SU-DHL-6 (cell line): ENCODE measurements at regions not wholly inside any gene's neighbourhood (a gene's known extent, or its start where the extent isn't known, plus 50 kb on each side); places are given as distances from the start of the nearest gene placed in this dataset.

Experiments used
- EZH2phosphoT487 ChIP-seq: fragments of 200-600 bp; sonication (generic), shearing (Covaris generic); conservative IDR thresholded peaks from 2 replicates; pipeline ENCODE4 v1.6.1; 2018; ENCODE audit warnings: mild to moderate bottlenecking, antibody characterized with exemption, low read length, moderate library complexity, mixed read lengths
- TF ChIP-seq, protein P1 (sequence below): fragments of 200-600 bp; sonication (generic); IDR thresholded peaks from one replicate; pipeline ENCODE4 v1.5.1; 2017; ENCODE audit warnings: antibody characterized with exemption, mild to moderate bottlenecking, low read length, moderate library complexity; ENCODE audit not compliant: insufficient read depth, poor library complexity, severe bottlenecking

DNA sequence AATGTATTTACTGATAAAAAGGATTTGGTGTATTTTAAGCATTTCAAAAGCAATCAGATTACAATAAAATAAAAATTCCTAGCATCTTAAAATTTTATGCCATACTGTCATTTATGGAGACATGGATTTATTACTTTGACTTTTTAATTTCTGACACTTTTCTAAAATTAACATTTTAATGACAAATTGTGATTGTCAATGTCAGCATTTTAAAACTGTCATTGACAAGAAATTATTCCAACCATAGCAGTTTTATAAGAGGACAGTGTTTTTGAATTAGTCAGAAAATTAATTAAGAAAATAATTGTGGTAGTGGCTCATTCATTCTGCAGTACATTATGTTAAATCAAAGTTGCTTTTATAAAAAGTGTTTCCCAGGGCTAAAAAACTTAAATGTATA is 1954.4 kb downstream of the ARAP2 start:
- TF ChIP-seq EZH2phosphoT487, result no peak
- TF ChIP-seq, protein P1, sequence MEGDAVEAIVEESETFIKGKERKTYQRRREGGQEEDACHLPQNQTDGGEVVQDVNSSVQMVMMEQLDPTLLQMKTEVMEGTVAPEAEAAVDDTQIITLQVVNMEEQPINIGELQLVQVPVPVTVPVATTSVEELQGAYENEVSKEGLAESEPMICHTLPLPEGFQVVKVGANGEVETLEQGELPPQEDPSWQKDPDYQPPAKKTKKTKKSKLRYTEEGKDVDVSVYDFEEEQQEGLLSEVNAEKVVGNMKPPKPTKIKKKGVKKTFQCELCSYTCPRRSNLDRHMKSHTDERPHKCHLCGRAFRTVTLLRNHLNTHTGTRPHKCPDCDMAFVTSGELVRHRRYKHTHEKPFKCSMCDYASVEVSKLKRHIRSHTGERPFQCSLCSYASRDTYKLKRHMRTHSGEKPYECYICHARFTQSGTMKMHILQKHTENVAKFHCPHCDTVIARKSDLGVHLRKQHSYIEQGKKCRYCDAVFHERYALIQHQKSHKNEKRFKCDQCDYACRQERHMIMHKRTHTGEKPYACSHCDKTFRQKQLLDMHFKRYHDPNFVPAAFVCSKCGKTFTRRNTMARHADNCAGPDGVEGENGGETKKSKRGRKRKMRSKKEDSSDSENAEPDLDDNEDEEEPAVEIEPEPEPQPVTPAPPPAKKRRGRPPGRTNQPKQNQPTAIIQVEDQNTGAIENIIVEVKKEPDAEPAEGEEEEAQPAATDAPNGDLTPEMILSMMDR, result no peak
